T-helper 1 cell treated with Interleukin-12 subunit alpha and Interleukin-12 subunit beta and Interleukin-4 antibody, amounts not matched to agents 30 μg/mL and 1 μg/mL, for 36 hours (primary cell): ENCODE measurements at regions not wholly inside any gene's neighbourhood (a gene's known extent, or its start where the extent isn't known, plus 50 kb on each side); places are given as distances from the start of the nearest gene placed in this dataset.
"Not testable (repeated sequence)": the region's sequence is repeated elsewhere in the genome, so short reads cannot be mapped to it uniquely, and the experiment has no call there.

ENCODE experiments used
- H3K27ac Mint-ChIP-seq: one replicate; pipeline ENCODE4 v1.8.0; 2021; ENCODE audit warnings: mild to moderate bottlenecking, mixed read lengths
- H3K27me3 Mint-ChIP-seq: one replicate; pipeline ENCODE4 v1.8.0; 2021; ENCODE audit warnings: low read depth, mixed read lengths
- H3K36me3 Mint-ChIP-seq: one replicate; pipeline ENCODE4 v1.8.0; 2021; ENCODE audit warnings: low read depth, mixed read lengths
- H3K4me1 Mint-ChIP-seq: one replicate; pipeline ENCODE4 v1.8.0; 2021; ENCODE audit warnings: low read depth, mixed read lengths
- H3K4me3 Mint-ChIP-seq: one replicate; pipeline ENCODE4 v1.8.0; 2021; ENCODE audit warnings: mild to moderate bottlenecking, moderate library complexity, mixed read lengths
- H3K9me3 Mint-ChIP-seq: one replicate; pipeline ENCODE4 v1.8.0; 2021; ENCODE audit warnings: mixed read lengths

DNA sequence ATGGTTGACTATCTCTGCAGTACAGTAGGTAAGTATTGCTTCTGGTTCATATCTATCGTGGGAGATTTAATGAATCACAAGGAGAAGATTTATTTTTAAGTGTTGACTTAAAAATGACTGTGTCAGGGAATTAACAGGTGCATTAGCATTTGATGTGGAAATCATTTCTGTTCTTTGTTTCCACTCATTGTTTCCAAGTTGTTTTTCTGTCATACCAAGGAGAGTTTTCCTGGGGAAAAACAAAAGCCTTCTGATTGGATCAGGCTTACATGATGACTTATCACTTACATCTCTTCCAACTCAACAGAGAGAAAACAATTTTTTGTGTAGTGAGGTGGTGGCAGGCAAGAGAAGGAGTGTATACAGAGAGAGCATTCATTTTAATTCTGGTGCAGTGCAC is 686.4 kb downstream of the HTR1B start:
- H3K4me3 Mint-ChIP-seq = no peak overlapping the region
- H3K9me3 Mint-ChIP-seq = no peaks in the 10 kb centered on the region
- H3K36me3 Mint-ChIP-seq = no peaks in the 10 kb centered on the region
- no peaks in the 10 kb centered on the region for H3K4me1 Mint-ChIP-seq
- no peaks in the 10 kb centered on the region for H3K27me3 Mint-ChIP-seq
- H3K27ac Mint-ChIP-seq = no peak overlapping the region

DNA sequence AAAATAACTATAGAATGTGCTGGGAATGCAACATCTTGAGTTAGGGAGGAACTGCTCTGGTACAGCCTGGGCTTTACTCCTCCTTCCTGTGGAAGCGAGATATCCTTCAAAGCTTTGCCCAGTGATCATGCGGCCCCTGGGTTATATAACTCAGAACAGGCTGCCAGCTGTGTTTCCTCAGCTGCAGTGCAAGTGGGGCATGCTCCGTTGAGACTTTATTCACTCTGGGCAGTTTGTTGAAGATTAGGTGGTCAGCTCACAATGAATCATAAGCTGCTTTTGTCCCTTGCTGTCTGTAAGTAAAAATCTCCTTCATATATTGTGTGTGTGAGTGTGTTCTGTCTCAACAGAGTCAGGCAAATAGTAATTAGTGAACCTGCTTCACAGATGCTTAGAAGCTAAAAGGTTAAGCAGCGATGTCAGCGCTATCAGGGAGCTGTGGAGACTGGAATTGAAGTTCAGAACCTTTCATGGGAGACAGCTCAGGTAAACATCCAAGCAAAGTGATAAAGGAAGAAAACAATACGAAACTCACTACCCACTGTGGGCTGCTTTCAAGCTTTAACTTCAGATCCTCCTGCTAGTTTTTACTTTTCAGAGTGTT is 688.4 kb downstream of the HTR1B start:
- no peak overlapping the region for H3K4me3 Mint-ChIP-seq
- H3K36me3 Mint-ChIP-seq = no peaks in the 10 kb centered on the region
- H3K27ac Mint-ChIP-seq = no peak overlapping the region
- no peaks in the 10 kb centered on the region for H3K4me1 Mint-ChIP-seq
- H3K9me3 Mint-ChIP-seq = no peaks in the 10 kb centered on the region
- no peaks in the 10 kb centered on the region for H3K27me3 Mint-ChIP-seq

DNA sequence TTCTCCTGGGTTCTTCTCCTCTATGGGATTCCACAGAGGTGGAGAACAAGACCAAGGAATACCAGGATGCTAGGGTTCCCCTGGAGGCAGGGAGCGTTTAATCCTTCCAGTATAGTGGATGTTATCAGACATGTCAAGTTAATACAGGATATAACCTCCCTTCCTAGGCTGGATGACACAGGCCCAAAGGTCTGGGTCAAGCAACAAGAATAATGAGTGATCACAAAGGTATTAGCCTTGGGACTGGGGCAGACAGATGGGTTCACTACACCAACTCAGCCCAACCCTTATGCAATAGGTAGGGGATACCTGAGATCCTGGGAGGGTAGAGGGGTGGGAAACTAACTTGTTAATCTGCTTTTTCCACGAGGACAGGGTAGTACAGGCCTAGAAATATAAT is 690.3 kb downstream of the HTR1B start:
- Mint-ChIP-seq H3K4me3 (no peak overlapping the region), H3K27ac (no peak overlapping the region), H3K27me3 (no peaks in the 10 kb centered on the region), H3K4me1 (no peaks in the 10 kb centered on the region), H3K36me3 (no peaks in the 10 kb centered on the region), H3K9me3 (no peaks in the 10 kb centered on the region)

DNA sequence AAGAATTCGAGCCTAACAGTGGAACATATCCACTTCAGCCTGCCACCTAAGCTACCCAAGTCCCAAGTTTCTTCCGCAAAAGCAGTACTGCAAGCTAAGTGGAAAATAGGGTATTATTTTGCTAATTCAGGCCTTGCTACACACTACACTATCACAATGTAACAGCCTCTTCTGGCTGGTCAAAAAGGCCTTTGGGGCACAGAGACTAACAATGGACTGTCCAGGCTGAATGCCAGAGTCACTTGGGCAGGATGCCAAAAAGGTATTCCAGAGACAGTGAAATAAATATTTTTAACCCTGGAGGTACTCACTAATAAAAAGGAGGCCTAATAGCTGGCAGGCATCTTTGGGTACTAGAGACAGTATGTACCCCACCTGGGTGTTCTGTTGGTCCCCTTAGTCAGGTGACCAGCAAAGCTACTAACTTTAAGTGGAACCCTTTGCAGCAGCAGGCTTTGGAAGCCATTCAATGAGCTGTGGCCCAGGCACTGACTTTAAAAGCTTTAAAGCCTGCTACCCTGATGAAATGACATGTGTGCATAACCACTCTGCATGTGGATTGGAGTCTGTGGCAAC is 692.1 kb downstream of the HTR1B start:
- H3K4me3 Mint-ChIP-seq = no peak overlapping the region
- no peaks in the 10 kb centered on the region for H3K27me3 Mint-ChIP-seq
- H3K9me3 Mint-ChIP-seq = no peaks in the 10 kb centered on the region
- H3K27ac Mint-ChIP-seq = no peak overlapping the region
- no peaks in the 10 kb centered on the region for H3K36me3 Mint-ChIP-seq
- no peaks in the 10 kb centered on the region for H3K4me1 Mint-ChIP-seq

DNA sequence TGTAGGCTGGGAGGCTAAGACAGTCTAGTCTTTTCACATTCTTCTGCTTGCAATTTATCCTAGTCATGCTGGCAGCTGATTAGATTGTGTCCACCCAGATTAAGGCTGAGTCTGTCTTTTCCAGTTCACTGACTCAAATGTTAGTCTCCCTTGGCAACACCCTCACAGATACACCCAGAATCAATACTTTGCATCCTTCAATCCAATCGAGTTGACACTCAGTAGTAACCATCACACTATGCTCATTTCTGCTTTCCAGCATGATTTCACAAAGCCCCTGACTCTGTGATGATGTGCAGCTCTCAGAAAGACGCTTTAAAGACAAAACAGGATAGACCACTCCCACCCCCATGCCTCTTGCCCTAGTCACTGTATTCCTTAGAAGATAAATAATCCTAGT is 693.0 kb downstream of the HTR1B start:
- Mint-ChIP-seq H3K4me3 (no peak overlapping the region), H3K4me1 (no peaks in the 10 kb centered on the region), H3K27ac (no peak overlapping the region), H3K9me3 (no peaks in the 10 kb centered on the region), H3K36me3 (no peaks in the 10 kb centered on the region), H3K27me3 (no peaks in the 10 kb centered on the region)

DNA sequence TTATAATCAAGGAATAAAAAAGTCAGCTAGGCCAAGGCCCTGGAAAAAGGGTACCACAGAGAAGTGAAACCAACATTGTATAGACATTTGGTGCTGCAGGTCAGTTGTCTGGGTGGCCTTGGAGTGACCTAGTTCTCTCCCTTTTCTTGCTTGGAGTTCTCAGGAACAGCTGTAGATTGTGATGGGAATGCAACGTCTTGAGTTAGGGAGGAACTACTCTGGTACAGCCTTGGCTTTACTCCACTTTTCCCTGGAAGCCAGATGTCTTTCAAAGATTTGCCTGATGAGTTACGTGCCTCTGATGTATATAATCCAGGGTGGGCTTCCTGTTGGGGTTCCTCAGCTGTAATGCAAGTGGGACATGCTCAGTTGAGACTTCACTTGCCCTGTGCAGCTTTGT is 694.7 kb downstream of the HTR1B start:
- no peaks in the 10 kb centered on the region for H3K4me1 Mint-ChIP-seq
- no peaks in the 10 kb centered on the region for H3K9me3 Mint-ChIP-seq
- no peak overlapping the region for H3K4me3 Mint-ChIP-seq
- no peaks in the 10 kb centered on the region for H3K36me3 Mint-ChIP-seq
- no peaks in the 10 kb centered on the region for H3K27me3 Mint-ChIP-seq
- no peak overlapping the region for H3K27ac Mint-ChIP-seq

DNA sequence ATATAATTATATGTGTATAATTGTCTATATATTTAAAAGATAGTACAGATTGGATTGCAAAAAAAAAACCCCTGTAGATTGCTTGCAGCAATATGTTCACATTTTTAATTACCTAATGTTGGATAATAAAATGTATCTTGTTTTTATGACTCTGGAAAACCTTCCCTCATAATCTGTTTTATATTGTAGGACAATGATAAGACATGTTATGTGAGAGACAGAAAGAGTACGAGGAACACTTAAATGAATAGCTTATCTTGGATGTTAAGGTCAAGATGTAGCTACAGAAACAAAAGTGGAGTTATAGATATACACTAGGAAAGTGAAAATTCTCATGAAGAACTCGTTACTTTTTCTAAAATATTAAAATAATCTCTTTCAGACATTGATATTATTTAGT is 691.6 kb upstream of the IMPG1 start:
- Mint-ChIP-seq H3K27ac (no peak overlapping the region), H3K4me1 (no peaks in the 10 kb centered on the region), H3K27me3 (no peaks in the 10 kb centered on the region), H3K4me3 (no peak overlapping the region), H3K9me3 (no peaks in the 10 kb centered on the region), H3K36me3 (no peaks in the 10 kb centered on the region)

DNA sequence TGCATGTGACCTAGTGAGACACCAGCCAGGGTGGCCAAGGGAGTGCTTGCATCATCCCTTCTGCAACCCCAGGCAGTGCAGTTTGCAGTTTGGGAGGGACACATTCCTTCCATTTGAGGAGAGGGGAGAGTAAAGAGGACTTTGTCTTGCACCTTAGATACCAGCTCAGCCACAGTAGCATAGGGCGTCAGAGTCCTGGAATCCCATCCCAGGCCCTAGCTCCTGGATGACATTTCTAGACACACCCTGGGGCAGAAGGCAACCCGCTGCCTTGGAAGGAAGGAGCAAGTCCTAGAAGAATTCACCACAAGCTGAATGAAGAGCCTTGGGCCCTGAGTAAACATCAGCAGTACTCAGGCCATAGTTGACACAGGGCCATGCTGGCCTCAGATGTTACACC is 680.4 kb upstream of the IMPG1 start:
- H3K36me3 Mint-ChIP-seq = no peaks in the 10 kb centered on the region
- no peak overlapping the region for H3K27ac Mint-ChIP-seq
- no peaks in the 10 kb centered on the region for H3K4me1 Mint-ChIP-seq
- no peak overlapping the region for H3K4me3 Mint-ChIP-seq
- peaks cover 12% of the 10 kb centered on the region for H3K9me3 Mint-ChIP-seq
- H3K27me3 Mint-ChIP-seq = no peaks in the 10 kb centered on the region

DNA sequence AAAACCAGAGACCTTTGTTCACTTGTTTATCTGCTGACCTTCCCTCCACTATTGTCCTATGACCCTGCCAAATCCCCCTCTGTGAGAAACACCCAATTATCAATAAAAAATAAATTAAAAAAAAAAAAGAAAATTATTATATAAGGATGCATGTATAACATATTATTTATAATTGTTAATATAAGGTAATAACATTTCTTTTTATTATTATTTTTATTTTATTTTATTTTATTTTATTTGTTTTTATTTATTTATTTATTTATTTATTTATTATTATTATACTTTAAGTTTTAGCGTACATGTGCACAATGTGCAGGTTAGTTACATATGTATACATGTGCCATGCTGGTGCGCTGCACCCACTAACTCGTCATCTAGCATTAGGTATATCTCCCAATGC is 672.9 kb upstream of the IMPG1 start:
- not testable (repeated sequence) for H3K36me3 Mint-ChIP-seq, H3K4me3 Mint-ChIP-seq, H3K27me3 Mint-ChIP-seq, H3K4me1 Mint-ChIP-seq, H3K27ac Mint-ChIP-seq
- peaks cover 14% of the 10 kb centered on the region for H3K9me3 Mint-ChIP-seq

DNA sequence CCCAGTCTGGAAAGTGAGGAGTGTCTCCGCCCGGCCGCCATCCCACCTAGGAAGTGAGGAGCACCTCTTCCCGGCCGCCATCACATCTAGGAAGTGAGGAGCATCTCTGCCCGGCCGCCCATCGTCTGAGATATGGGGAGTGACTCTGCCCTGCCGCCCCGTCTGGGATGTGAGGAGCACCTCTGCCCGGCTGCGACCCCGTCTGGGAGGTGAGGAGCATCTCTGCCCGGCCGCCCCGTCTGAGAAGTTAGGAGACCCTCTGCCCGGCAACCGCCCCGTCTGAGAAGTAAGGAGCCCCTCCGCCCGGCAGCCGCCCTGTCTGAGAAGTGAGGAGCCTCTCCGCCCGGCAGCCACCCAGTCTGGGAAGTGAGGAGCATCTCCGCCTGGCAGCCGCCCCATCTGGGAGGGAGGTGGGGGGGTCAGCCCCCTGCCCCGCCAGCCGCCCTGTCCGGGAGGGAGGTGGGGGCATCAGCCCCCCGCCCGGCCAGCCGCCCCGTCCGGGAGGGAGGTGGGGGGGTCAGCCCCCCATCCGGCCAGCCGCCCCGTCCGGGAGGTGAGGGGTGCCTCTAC is 671.8 kb upstream of the IMPG1 start:
- not testable (repeated sequence) for H3K4me3 Mint-ChIP-seq, H3K4me1 Mint-ChIP-seq, H3K36me3 Mint-ChIP-seq, H3K27me3 Mint-ChIP-seq, H3K27ac Mint-ChIP-seq
- H3K9me3 Mint-ChIP-seq = peaks cover 14% of the 10 kb centered on the region

DNA sequence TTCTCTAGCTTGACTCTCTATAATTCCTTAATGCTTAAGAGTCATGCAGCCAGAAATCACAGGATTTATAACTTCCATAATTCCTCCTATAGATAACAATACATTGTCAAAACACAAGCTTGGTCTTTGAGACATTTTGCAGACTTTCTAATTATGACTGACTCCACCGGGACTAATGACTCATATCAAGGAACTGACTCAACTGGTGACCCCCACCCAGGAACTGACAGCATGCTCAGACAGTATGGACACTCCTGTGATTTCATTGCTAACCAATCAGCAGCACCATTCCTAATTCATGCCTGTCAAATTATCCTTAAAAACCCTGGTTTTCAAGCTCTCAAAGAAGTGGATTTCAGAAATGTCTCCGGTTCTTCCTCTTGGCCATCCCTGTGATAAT is 670.5 kb upstream of the IMPG1 start:
- no peaks in the 10 kb centered on the region for H3K27me3 Mint-ChIP-seq
- no peak overlapping the region for H3K27ac Mint-ChIP-seq
- no peaks in the 10 kb centered on the region for H3K36me3 Mint-ChIP-seq
- H3K4me1 Mint-ChIP-seq = no peaks in the 10 kb centered on the region
- peaks cover 10% of the 10 kb centered on the region for H3K9me3 Mint-ChIP-seq
- H3K4me3 Mint-ChIP-seq = no peak overlapping the region

DNA sequence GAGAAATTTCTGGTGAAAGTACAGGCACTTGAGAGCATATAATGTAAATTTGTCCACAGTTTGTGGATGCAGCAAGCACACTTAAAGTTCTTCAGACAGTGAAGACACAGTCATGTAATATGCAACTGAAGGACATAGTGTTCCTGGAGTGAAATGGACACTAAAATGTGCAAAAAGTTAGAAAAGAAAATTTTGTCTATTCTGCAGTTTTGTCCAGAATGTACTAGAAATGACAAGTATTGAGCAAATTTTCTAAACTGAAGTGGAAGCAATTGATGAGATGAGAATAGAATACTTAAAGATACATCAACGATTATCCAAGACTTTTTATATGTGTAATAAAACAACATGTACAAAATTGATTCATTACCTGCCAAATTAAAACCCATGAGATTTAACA is 647.0 kb upstream of the IMPG1 start:
- H3K27ac Mint-ChIP-seq = no peak overlapping the region
- no peaks in the 10 kb centered on the region for H3K27me3 Mint-ChIP-seq
- H3K4me1 Mint-ChIP-seq = no peaks in the 10 kb centered on the region
- no peak overlapping the region for H3K4me3 Mint-ChIP-seq
- no peaks in the 10 kb centered on the region for H3K36me3 Mint-ChIP-seq
- H3K9me3 Mint-ChIP-seq = no peaks in the 10 kb centered on the region

DNA sequence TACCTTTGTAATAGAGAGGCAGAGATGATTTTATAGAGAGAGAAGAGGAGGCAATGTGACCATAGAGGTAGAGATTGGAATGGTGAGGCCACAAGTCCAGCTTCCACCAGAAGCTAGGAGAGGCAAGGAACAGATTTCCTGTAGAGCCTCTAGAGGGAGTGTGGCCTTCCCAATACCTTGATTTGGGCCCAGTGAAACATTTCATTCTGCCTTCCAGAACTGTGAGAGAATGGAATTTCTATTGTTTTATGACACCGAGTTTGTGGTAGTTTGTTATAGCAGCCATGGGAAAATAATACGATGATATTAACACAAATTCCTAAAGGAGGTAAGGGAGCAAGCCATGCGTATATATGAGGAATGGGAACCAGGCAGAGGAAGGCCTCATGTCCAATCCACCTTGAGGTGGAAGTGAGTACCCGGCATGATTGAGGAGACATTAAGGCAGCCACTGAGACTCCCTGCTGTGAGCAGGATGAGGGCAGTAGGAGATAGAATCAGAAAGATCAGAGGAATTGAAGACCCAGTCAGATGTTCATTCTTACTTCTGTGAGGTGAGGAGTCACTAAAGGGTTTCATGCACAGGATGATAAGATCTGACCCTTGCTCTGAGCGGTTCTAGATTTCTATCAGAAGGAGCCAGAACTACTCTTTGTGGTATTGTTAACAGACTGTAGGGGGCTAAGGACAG is 636.3 kb upstream of the IMPG1 start:
- Mint-ChIP-seq H3K9me3 (no peaks in the 10 kb centered on the region), H3K4me1 (no peaks in the 10 kb centered on the region), H3K27ac (no peak overlapping the region), H3K27me3 (no peaks in the 10 kb centered on the region), H3K36me3 (no peaks in the 10 kb centered on the region), H3K4me3 (no peak overlapping the region)

DNA sequence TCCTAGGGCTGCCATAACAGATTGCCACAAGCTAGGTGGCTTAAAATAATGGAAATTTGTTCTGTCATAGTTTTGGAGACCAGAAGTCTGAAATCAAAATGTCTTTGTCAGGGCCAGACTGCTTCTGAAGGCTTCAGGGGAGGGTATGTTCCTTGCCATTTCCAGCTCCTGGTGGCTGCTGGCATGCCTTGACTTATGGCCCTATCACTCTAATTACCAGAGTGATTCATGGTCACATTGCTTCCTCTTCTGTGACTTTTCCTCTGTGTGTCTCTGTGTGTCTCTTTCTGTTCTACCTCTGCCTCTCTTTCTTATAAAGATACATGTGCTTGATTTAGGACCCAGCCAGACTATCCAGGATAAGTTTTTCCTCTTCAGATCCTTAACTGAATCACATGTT is 635.2 kb upstream of the IMPG1 start:
- Mint-ChIP-seq H3K36me3 (no peaks in the 10 kb centered on the region), H3K9me3 (no peaks in the 10 kb centered on the region), H3K4me1 (no peaks in the 10 kb centered on the region), H3K4me3 (no peak overlapping the region), H3K27ac (no peak overlapping the region), H3K27me3 (no peaks in the 10 kb centered on the region)

DNA sequence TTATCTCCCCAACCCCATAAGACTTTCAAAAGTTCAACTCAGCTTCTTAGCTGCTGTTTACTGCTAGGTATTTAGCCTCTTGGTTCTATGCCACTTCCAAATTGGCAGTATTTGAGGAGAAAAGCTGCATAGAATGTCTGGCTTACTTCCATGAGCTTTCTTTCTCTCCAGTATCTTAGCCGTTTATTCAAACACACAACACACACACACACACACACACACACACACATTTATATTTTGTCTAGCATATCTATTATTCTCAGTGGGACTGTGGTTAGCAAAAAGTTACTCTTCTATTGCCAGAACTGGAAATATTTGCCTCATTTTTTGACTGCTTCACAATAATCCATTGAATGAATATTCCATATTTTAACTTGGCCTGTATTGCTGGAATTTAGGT is 634.2 kb upstream of the IMPG1 start:
- Mint-ChIP-seq H3K4me3 (no peak overlapping the region), H3K9me3 (no peaks in the 10 kb centered on the region)

More for the DNA sequence above, 634.2 kb upstream of the IMPG1 start:
- H3K27me3 Mint-ChIP-seq = no peaks in the 10 kb centered on the region
- H3K36me3 Mint-ChIP-seq = no peaks in the 10 kb centered on the region
- H3K4me1 Mint-ChIP-seq = no peaks in the 10 kb centered on the region
- no peak overlapping the region for H3K27ac Mint-ChIP-seq
